Breast epithelium (tissue), 4 donors: ENCODE measurements at regions not wholly inside any gene's neighbourhood (a gene's known extent, or its start where the extent isn't known, plus 50 kb on each side); places are given as distances from the start of the nearest gene placed in this dataset.

Experiments used
- DNase-seq, 2 donors: peaks; one replicate each; pipeline ENCODE4 v3.0.0-alpha.2; 2019; ENCODE audit warnings: low spot score in 2 of 2
- H3K27ac ChIP-seq, 2 donors: fragments of 200-600 bp; sonication (generic) in 1 of 2; one replicate each; pipeline ENCODE4 v1.5.1; 2016 to 2019; ENCODE audit warnings: mild to moderate bottlenecking in 1 of 2
- H3K27me3 ChIP-seq, 2 donors: fragments of 200-600 bp; sonication (generic) in 1 of 2; one replicate each; pipeline versions ENCODE4 v1.5.1 to v1.6.0; 2017 to 2019; ENCODE audit warnings: control low read depth in 1 of 2, mild to moderate bottlenecking in 1 of 2
- H3K36me3 ChIP-seq: fragments of 200-600 bp; one replicate; pipeline ENCODE4 v1.5.1; 2019
- H3K4me1 ChIP-seq, 2 donors: fragments of 200-600 bp; sonication (generic); one replicate each; pipeline ENCODE4 v1.5.1; 2016 to 2019; ENCODE audit warnings: control low read depth in 1 of 2
- H3K4me3 ChIP-seq, 3 donors: fragments of 200-600 bp; sonication (generic); 1 replicate in 2 of 3; 2 replicates in 1 of 3; pipeline ENCODE4 v1.5.1; 2016 to 2019; ENCODE audit warnings: mild to moderate bottlenecking in 3 of 3, moderate library complexity in 2 of 3
- H3K9me3 ChIP-seq, 2 donors: fragments of 200-600 bp; sonication (generic) in 1 of 2; one replicate each; pipeline ENCODE4 v1.5.1; 2016 to 2019; ENCODE audit warnings: control low read depth in 1 of 2
- CTCF ChIP-seq, 3 donors: fragments of 450-650 bp; IDR thresholded peaks; one replicate each; pipeline ENCODE4 v1.5.1; 2016 to 2017; ENCODE audit warnings: antibody characterized with exemption in 3 of 3, mild to moderate bottlenecking in 3 of 3, moderate library complexity in 3 of 3
- POLR2A ChIP-seq: fragments of 450-650 bp; IDR thresholded peaks from one replicate; pipeline ENCODE4 v1.6.1; 2016; ENCODE audit warnings: antibody characterized with exemption, mild to moderate bottlenecking, moderate library complexity
- POLR2AphosphoS5 ChIP-seq, 3 donors: sonication (generic); formaldehyde crosslinking; IDR thresholded peaks; one replicate each; pipeline ENCODE4 v1.6.1; 2017; ENCODE audit warnings: antibody characterized with exemption in 3 of 3
- intact Hi-C: fragments of 100-400 bp; cut with DNase I; formaldehyde crosslinking; loops from one replicate; pipeline ENCODE4 v1.15.1; 2023; ENCODE audit warnings: low total_unique reads

GRCh38 chr2:186130748-186131641 lies 355.1 kb upstream of the ZC3H15 start:
- intact Hi-C loops: no loop called here
- H3K4me1 ChIP-seq: no peaks in the 10 kb centered on the region
- no peak for TF ChIP-seq POLR2A
- no peak for TF ChIP-seq POLR2AphosphoS5 (IDR thresholded peaks at IDR 0.05)
- TF ChIP-seq CTCF (IDR thresholded peaks at IDR 0.05): no peak
- no peaks in the 10 kb centered on the region for H3K36me3 ChIP-seq
- H3K4me3 ChIP-seq: no peak overlapping the region
- DNase-seq: no peak
- H3K27ac ChIP-seq: no peak overlapping the region
- H3K9me3 ChIP-seq: no peaks in the 10 kb centered on the region
- no peaks in the 10 kb centered on the region for H3K27me3 ChIP-seq

DNA sequence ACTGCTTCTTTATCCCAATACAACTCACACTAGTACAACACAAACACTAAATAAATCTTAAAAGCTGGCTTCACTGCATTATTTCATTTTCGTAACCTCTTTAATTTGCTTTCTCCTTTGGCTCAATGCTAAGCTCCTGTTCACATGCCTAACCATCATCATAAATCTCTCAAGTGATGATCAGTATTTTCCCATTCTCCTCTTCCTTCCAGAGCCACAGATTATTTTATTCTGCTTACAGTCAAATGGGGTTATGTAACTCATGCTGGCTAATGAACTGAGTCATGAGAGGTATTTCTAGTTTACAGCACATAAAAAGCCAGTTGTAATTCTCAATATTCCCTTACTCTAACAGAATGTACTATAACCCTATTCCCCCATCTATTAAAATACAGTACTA lies 350.4 kb upstream of the ZC3H15 start:
- Histone ChIP-seq H3K9me3 (no peaks in the 10 kb centered on the region), H3K27ac (no peak overlapping the region), H3K4me3 (no peak overlapping the region), H3K36me3 (no peaks in the 10 kb centered on the region), H3K27me3 (no peaks in the 10 kb centered on the region), H3K4me1 (no peaks in the 10 kb centered on the region)
- TF ChIP-seq CTCF (IDR thresholded peaks at IDR 0.05) (no peak), POLR2A (no peak), POLR2AphosphoS5 (IDR thresholded peaks at IDR 0.05) (no peak)
- intact Hi-C loops: no loop called here
- DNase-seq: no peak

GRCh38 chr2:186136860-186137259 lies 349.2 kb upstream of the ZC3H15 start:
- Histone ChIP-seq H3K4me1 (no peaks in the 10 kb centered on the region), H3K36me3 (no peaks in the 10 kb centered on the region), H3K27me3 (no peaks in the 10 kb centered on the region), H3K9me3 (no peaks in the 10 kb centered on the region), H3K4me3 (no peak overlapping the region), H3K27ac (no peak overlapping the region)
- DNase-seq: no peak
- intact Hi-C loops: no loop called here
- no peak for TF ChIP-seq CTCF (IDR thresholded peaks at IDR 0.05)
- no peak for TF ChIP-seq POLR2A
- no peak for TF ChIP-seq POLR2AphosphoS5 (IDR thresholded peaks at IDR 0.05)

GRCh38 chr2:186138845-186139244 lies 347.2 kb upstream of the ZC3H15 start:
- Histone ChIP-seq H3K36me3 (no peaks in the 10 kb centered on the region), H3K4me3 (no peak overlapping the region), H3K9me3 (no peaks in the 10 kb centered on the region), H3K4me1 (no peaks in the 10 kb centered on the region), H3K27ac (no peak overlapping the region), H3K27me3 (no peaks in the 10 kb centered on the region)
- TF ChIP-seq CTCF (IDR thresholded peaks at IDR 0.05) (no peak), POLR2A (no peak), POLR2AphosphoS5 (IDR thresholded peaks at IDR 0.05) (no peak)
- intact Hi-C loops: no loop called here
- no peak for DNase-seq

- Histone ChIP-seq H3K9me3 (peaks cover 9 to 23% of the 10 kb centered on the region in 2 donors), H3K27me3 (no peaks in the 10 kb centered on the region), H3K36me3 (no peaks in the 10 kb centered on the region), H3K4me1 (no peaks in the 10 kb centered on the region), H3K4me3 (no peak overlapping the region), H3K27ac (no peak overlapping the region)
- no peak for DNase-seq
- intact Hi-C loops: no loop called here
- no peak for TF ChIP-seq CTCF (IDR thresholded peaks at IDR 0.05)
- TF ChIP-seq POLR2AphosphoS5 (IDR thresholded peaks at IDR 0.05): no peak
- no peak for TF ChIP-seq POLR2A
Observed at GRCh38 chr2:186159101-186159500, 327.0 kb upstream of the ZC3H15 start.
